SK-N-SH treated with all-trans-retinoic acid at 6 μM for 48 hours (cell line): ENCODE measurements at regions not wholly inside any gene's neighbourhood (a gene's known extent, or its start where the extent isn't known, plus 50 kb on each side); places are given as distances from the start of the nearest gene placed in this dataset.

ENCODE experiments used
- ARNTL ChIP-seq: fragments of 450-650 bp; formaldehyde crosslinking; IDR thresholded peaks from 2 replicates; pipeline ENCODE4 v1.5.0; 2020; ENCODE audit warnings: low read depth, mild to moderate bottlenecking, moderate library complexity, borderline replicate concordance
- BACH2 ChIP-seq: fragments of 250-450 bp; sonication (Bioruptor Pico); IDR thresholded peaks from 2 replicates; pipeline ENCODE4 v1.9.0; 2021; ENCODE audit warnings: mild to moderate bottlenecking, borderline replicate concordance
- CREB5 ChIP-seq: fragments of 250-450 bp; sonication (Bioruptor Pico); IDR thresholded peaks from 2 replicates; pipeline ENCODE4 v1.5.1; 2020; ENCODE audit warnings: low read depth, mild to moderate bottlenecking, moderate library complexity
- CSDC2 ChIP-seq: fragments of 250-450 bp; sonication (Bioruptor Pico); IDR thresholded peaks from 2 replicates; pipeline ENCODE4 v1.5.0; 2020; ENCODE audit warnings: mild to moderate bottlenecking, moderate library complexity
- GLIS3 ChIP-seq: fragments of 250-450 bp; sonication (Bioruptor Pico); IDR thresholded peaks from 2 replicates; pipeline ENCODE4 v1.5.0; 2020; ENCODE audit warnings: mild to moderate bottlenecking, moderate library complexity
- OSR1 ChIP-seq: fragments of 250-450 bp; sonication (Bioruptor Pico); IDR thresholded peaks from 2 replicates; pipeline ENCODE4 v1.8.0; 2022; ENCODE audit warnings: moderate library complexity, mild to moderate bottlenecking, inconsistent platforms
- PATZ1 ChIP-seq: fragments of 250-450 bp; sonication (Bioruptor Pico); IDR thresholded peaks from 2 replicates; pipeline ENCODE4 v1.8.0; 2020; ENCODE audit warnings: mild to moderate bottlenecking, moderate library complexity, borderline replicate concordance
- SNAI2 ChIP-seq: fragments of 250-450 bp; sonication (Bioruptor Pico); IDR thresholded peaks from 2 replicates; pipeline ENCODE4 v1.5.0; 2020; ENCODE audit warnings: mild to moderate bottlenecking, moderate library complexity
- TCF4 ChIP-seq: fragments of 250-450 bp; sonication (Bioruptor Pico); IDR thresholded peaks from 2 replicates; pipeline ENCODE4 v1.8.0; 2021; ENCODE audit warnings: mild to moderate bottlenecking, moderate library complexity, borderline replicate concordance
- TSHZ2 ChIP-seq: fragments of 250-450 bp; sonication (Bioruptor Pico); IDR thresholded peaks from 2 replicates; pipeline ENCODE4 v1.5.0; 2020; ENCODE audit warnings: mild to moderate bottlenecking, moderate library complexity
- ZFP30 ChIP-seq: fragments of 450-650 bp; formaldehyde crosslinking; IDR thresholded peaks from 2 replicates; pipeline ENCODE4 v1.5.0; 2022; ENCODE audit warnings: mild to moderate bottlenecking, moderate library complexity

- TF ChIP-seq PATZ1 (CRISPR knock-in tag) = no peak
- TF ChIP-seq ZFP30 (CRISPR knock-in tag) = no peak
- no peak for TF ChIP-seq CREB5 (CRISPR knock-in tag)
- TF ChIP-seq SNAI2 (CRISPR knock-in tag) = no peak
- no peak for TF ChIP-seq TSHZ2 (CRISPR knock-in tag)
- TF ChIP-seq TCF4 (CRISPR knock-in tag) = no peak
- no peak for TF ChIP-seq OSR1 (CRISPR knock-in tag)
- no peak for TF ChIP-seq CSDC2
- no peak for TF ChIP-seq GLIS3 (CRISPR knock-in tag)
- TF ChIP-seq ARNTL (CRISPR knock-in tag) = no peak
- no peak for TF ChIP-seq BACH2 (CRISPR knock-in tag)
Observed at GRCh38 chr4:53866055-53866454, 198.3 kb downstream of the CHIC2 start.
